CD4-positive, alpha-beta T cell (primary cell): ENCODE measurements at regions not wholly inside any gene's neighbourhood (a gene's known extent, or its start where the extent isn't known, plus 50 kb on each side); places are given as distances from the start of the nearest gene placed in this dataset.

Experiments used
- ATAC-seq: fragments of 200-7000 bp; cut with Tn5 transposase; one replicate; pipeline ENCODE4 v1.10.0; 2022; ENCODE audit warnings: mild to moderate bottlenecking; ENCODE audit not compliant: poor library complexity
- CTCF ChIA-PET: fragments of 350-600 bp; sonication (Branson Sonifier 250); formaldehyde crosslinking; loops from one replicate; lab custom pipeline; 2021; ENCODE audit warnings: antibody characterized with exemption, inconsistent platforms; lab: Charles Lee
- POLR2A ChIA-PET: fragments of 350-600 bp; sonication (Branson Sonifier 250); formaldehyde crosslinking; loops from one replicate; lab custom pipeline; 2021; ENCODE audit warnings: antibody characterized with exemption, inconsistent platforms; lab: Charles Lee
- DNase-seq, 14 experiments: peaks; one replicate each; pipeline ENCODE4 v3.0.0-alpha.2; 2013 to 2020; ENCODE audit warnings: mixed read lengths in 2 of 14
- H3K27ac ChIP-seq, 2 donors: one replicate each; pipeline versions ENCODE4 v1.5.1 to v1.7.0; 2013; ENCODE audit warnings: low read length in 2 of 2, low read depth in 1 of 2, mild to moderate bottlenecking in 1 of 2
- H3K27me3 ChIP-seq, 2 experiments: 1 replicate in 1 of 2; 2 replicates in 1 of 2; pipeline versions ENCODE4 v1.6.1 to v1.7.0; 2013; ENCODE audit warnings: low read length in 2 of 2, control low read depth in 1 of 2, mild to moderate bottlenecking in 1 of 2, moderate library complexity in 1 of 2; ENCODE audit not compliant: insufficient read depth in 2 of 2, control insufficient read depth in 1 of 2
- H3K36me3 ChIP-seq: one replicate; pipeline ENCODE4 v1.6.1; 2013; ENCODE audit warnings: low read length, control low read depth; ENCODE audit not compliant: insufficient read depth
- H3K4me1 ChIP-seq: one replicate; pipeline ENCODE4 v1.6.1; 2013; ENCODE audit warnings: low read length, control low read depth; ENCODE audit not compliant: insufficient read depth
- H3K4me3 ChIP-seq: one replicate; pipeline ENCODE4 v1.5.1; 2013; ENCODE audit warnings: mild to moderate bottlenecking, low read length, moderate library complexity
- H3K9me3 ChIP-seq, 2 experiments: 1 replicate in 1 of 2; 2 replicates in 1 of 2; pipeline versions ENCODE4 v1.6.1 to v1.7.0; 2013; ENCODE audit warnings: low read length in 2 of 2, mild to moderate bottlenecking in 2 of 2, control low read depth in 1 of 2, moderate library complexity in 1 of 2; ENCODE audit not compliant: control insufficient read depth in 1 of 2, insufficient read depth in 1 of 2
- H3K27ac Mint-ChIP-seq: one replicate; pipeline ENCODE4 v1.8.0; 2020; ENCODE audit warnings: mixed read lengths
- H3K27me3 Mint-ChIP-seq: one replicate; pipeline ENCODE4 v1.8.0; 2021; ENCODE audit warnings: mixed read lengths
- H3K36me3 Mint-ChIP-seq: one replicate; pipeline ENCODE4 v1.8.0; 2021; ENCODE audit warnings: low read depth, mixed read lengths
- H3K4me1 Mint-ChIP-seq: one replicate; pipeline ENCODE4 v1.8.0; 2021; ENCODE audit warnings: low read depth, mixed read lengths
- H3K4me3 Mint-ChIP-seq: one replicate; pipeline ENCODE4 v1.8.0; 2020; ENCODE audit warnings: mild to moderate bottlenecking, mixed read lengths
- H3K9me3 Mint-ChIP-seq: one replicate; pipeline ENCODE4 v1.8.0; 2020; ENCODE audit warnings: mixed read lengths
- CTCF ChIP-seq: fragments of 200-600 bp; IDR thresholded peaks from one replicate; pipeline ENCODE4 v1.8.0; 2022; ENCODE audit warnings: antibody characterized with exemption, mild to moderate bottlenecking
- intact Hi-C, 2 experiments: fragments of 100-400 bp; cut with DNase I in 1 of 2; cut with micrococcal nuclease in 1 of 2; formaldehyde crosslinking; loops; one replicate each; pipeline versions ENCODE4 v1.15.1 to v1.9.0; 2023 to 2025; cut with DNase I, micrococcal nuclease

DNA sequence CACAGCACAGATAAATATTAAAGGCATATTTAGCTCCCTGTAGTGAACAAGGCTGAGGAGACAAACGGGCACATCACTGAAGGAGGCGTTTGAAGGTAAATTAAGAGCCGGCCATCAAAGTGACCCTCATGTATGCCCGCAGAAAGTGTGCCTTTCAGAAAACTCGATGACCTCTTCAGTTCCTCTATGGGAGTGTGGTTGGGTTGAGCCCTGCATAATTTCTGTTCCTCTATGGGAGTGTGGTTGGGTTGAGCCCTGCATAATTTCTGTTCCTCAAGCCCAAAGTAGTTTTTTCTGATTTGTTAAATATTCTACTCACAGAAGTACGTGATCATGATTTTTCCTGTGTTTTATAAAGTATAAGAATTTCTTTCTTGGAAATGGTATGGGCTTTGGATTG is 568.5 kb downstream of the TSN start:
- DNase-seq (no peak), ATAC-seq (no peak)
- H3K27ac Mint-ChIP-seq, result no peak overlapping the region
- Histone ChIP-seq H3K36me3 (no peaks in the 10 kb centered on the region), H3K4me3 (no peak overlapping the region), H3K4me1 (no peaks in the 10 kb centered on the region), H3K27me3 (no peaks in the 10 kb centered on the region), H3K9me3 (peaks cover 0 to 2% of the 10 kb centered on the region in 2 experiments), H3K27ac (no peak overlapping the region)
- POLR2A ChIA-PET, result no interaction called here
- no peak for TF ChIP-seq CTCF
- CTCF ChIA-PET, result no interaction called here
- H3K36me3 Mint-ChIP-seq, result no peaks in the 10 kb centered on the region
- H3K4me1 Mint-ChIP-seq, result no peaks in the 10 kb centered on the region
- peaks cover 4% of the 10 kb centered on the region for H3K27me3 Mint-ChIP-seq
- intact Hi-C loops, result no loop called here
- H3K9me3 Mint-ChIP-seq, result no peaks in the 10 kb centered on the region
- H3K4me3 Mint-ChIP-seq, result no peak overlapping the region

- no peaks in the 10 kb centered on the region for H3K4me1 Mint-ChIP-seq
- H3K27me3 Mint-ChIP-seq, result peaks cover 4% of the 10 kb centered on the region
- H3K9me3 ChIP-seq, result peaks cover 0 to 2% of the 10 kb centered on the region in 2 experiments
- H3K36me3 ChIP-seq, result no peaks in the 10 kb centered on the region
- H3K27ac ChIP-seq, result no peak overlapping the region
- no peaks in the 10 kb centered on the region for H3K27me3 ChIP-seq
- TF ChIP-seq CTCF, result no peak
- no peak overlapping the region for H3K4me3 Mint-ChIP-seq
- no peaks in the 10 kb centered on the region for H3K4me1 ChIP-seq
- H3K27ac Mint-ChIP-seq, result no peak overlapping the region
- no peaks in the 10 kb centered on the region for H3K36me3 Mint-ChIP-seq
- DNase-seq (no peak), ATAC-seq (no peak)
- CTCF ChIA-PET, result no interaction called here
- H3K4me3 ChIP-seq, result no peak overlapping the region
- POLR2A ChIA-PET, result no interaction called here
- no peaks in the 10 kb centered on the region for H3K9me3 Mint-ChIP-seq
- intact Hi-C loops, result no loop called here
These were observed 571.0 kb downstream of the TSN start for GRCh38 chr2:122326471-122326870.

- Mint-ChIP-seq H3K4me1 (no peaks in the 10 kb centered on the region), H3K27me3 (peaks cover 6% of the 10 kb centered on the region), H3K36me3 (no peaks in the 10 kb centered on the region), H3K9me3 (no peaks in the 10 kb centered on the region), H3K27ac (no peak overlapping the region), H3K4me3 (no peak overlapping the region)
- H3K9me3 ChIP-seq, result peaks cover 0 to 4% of the 10 kb centered on the region in 2 experiments
- no peaks in the 10 kb centered on the region for H3K27me3 ChIP-seq
- no peaks in the 10 kb centered on the region for H3K4me1 ChIP-seq
- DNase-seq (no peak), ATAC-seq (no peak)
- TF ChIP-seq CTCF, result no peak
- no peak overlapping the region for H3K4me3 ChIP-seq
- H3K36me3 ChIP-seq, result no peaks in the 10 kb centered on the region
- intact Hi-C loops, result no loop called here
- no peak overlapping the region for H3K27ac ChIP-seq
- ChIA-PET CTCF (no interaction called here), POLR2A (interaction anchor here (0.6 kb wide), 1 partner anchor 262 kb away, joined by 4 read pairs; no protein-coding TSS in a partner anchor)
These were observed 573.4 kb downstream of the TSN start for GRCh38 chr2:122328816-122329215.
